Ishikawa (cell line): ENCODE measurements at regions not wholly inside any gene's neighbourhood (a gene's known extent, or its start where the extent isn't known, plus 50 kb on each side); places are given as distances from the start of the nearest gene placed in this dataset.

Source experiments
- CEBPB ChIP-seq: IDR thresholded peaks from 2 replicates; pipeline ENCODE4 v1.6.1; 2012
- CREB1 ChIP-seq: IDR thresholded peaks from 2 replicates; pipeline ENCODE4 v1.6.1; 2012; ENCODE audit warnings: low read depth
- YY1 ChIP-seq: IDR thresholded peaks from 2 replicates; pipeline ENCODE4 v1.6.1; 2012; ENCODE audit warnings: low read depth

DNA sequence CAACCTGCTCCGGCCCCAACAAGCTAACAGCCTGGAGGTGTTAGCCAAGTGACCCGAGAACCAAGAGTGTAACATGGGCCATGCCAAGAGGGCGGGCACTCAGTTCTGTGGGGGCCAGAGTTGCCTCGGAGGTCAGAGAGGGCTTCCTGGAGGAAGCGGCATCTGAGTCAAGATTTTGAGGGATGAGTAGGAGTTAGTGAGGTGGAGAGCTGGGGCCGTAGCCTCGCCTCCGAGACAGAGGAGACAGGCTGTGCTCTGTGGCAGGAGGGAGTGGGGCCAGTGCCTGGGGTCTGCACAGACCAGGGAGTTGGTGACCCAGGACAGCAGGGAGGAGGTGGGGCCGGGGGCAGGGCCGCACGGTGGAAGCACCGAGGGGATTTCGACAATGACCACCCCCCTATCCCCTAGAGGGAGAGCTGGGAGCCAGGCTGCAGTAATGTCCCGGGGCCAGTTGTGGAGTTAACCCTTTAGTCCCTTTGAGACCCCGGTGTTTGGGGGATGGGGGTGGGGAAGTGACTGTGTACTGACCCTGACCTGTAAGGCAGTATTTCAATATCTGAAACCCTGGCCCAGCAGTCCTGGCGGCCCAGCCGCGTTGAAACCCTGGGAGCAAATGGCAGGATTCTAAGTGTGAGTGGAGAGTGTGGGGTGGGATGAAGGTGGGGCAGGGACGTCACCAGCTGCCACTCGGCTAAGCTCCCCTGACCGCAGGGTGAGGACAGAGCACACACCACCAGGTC, 148.7 kb upstream of the COL5A1 start:
- TF ChIP-seq YY1 (no peak), CREB1 (no peak), CEBPB (no peak)
